OCI-LY1 (cell line): ENCODE measurements at regions not wholly inside any gene's neighbourhood (a gene's known extent, or its start where the extent isn't known, plus 50 kb on each side); places are given as distances from the start of the nearest gene placed in this dataset.

Source experiments
- H2AFZ ChIP-seq: fragments of 200-600 bp; sonication (generic), shearing (Covaris generic); 2 replicates; pipeline ENCODE4 v1.6.0; 2014; ENCODE audit warnings: antibody characterized with exemption, mild to moderate bottlenecking, low read length
- H3F3A ChIP-seq: fragments of 200-600 bp; sonication (generic), shearing (Covaris generic); 2 replicates; pipeline ENCODE4 v1.6.0; 2014; ENCODE audit warnings: mild to moderate bottlenecking, antibody characterized with exemption, low read length, moderate library complexity; ENCODE audit not compliant: insufficient read depth
- H3K27ac ChIP-seq: fragments of 200-600 bp; sonication (generic); 2 replicates; pipeline ENCODE4 v1.5.1; 2014; ENCODE audit warnings: low read length, mixed run types, mild to moderate bottlenecking, low read depth; ENCODE audit not compliant: poor library complexity, severe bottlenecking
- H3K27me3 ChIP-seq: fragments of 200-600 bp; sonication (generic); 2 replicates; pipeline ENCODE4 v1.6.0; 2014; ENCODE audit warnings: antibody characterized with exemption, mild to moderate bottlenecking, low read length, moderate library complexity; ENCODE audit not compliant: insufficient read depth
- H3K36me3 ChIP-seq: fragments of 200-600 bp; sonication (generic); 2 replicates; pipeline ENCODE4 v1.6.1; 2014; ENCODE audit warnings: mild to moderate bottlenecking, antibody characterized with exemption, low read length, moderate library complexity, mixed read lengths; ENCODE audit not compliant: insufficient read depth
- H3K4me1 ChIP-seq: fragments of 200-600 bp; sonication (generic); 2 replicates; pipeline ENCODE4 v1.5.1; 2014; ENCODE audit warnings: mild to moderate bottlenecking, low read length, moderate library complexity; ENCODE audit not compliant: insufficient read depth, severe bottlenecking
- H3K4me2 ChIP-seq: fragments of 200-600 bp; sonication (generic), shearing (Covaris generic); 2 replicates; pipeline ENCODE4 v1.6.1; 2014; ENCODE audit warnings: low read length
- H3K4me3 ChIP-seq: fragments of 200-600 bp; sonication (generic); 2 replicates; pipeline ENCODE4 v1.5.1; 2014; ENCODE audit warnings: low read length, low read depth, mild to moderate bottlenecking, mixed read lengths; ENCODE audit not compliant: poor library complexity, severe bottlenecking
- H3K79me2 ChIP-seq: fragments of 200-600 bp; shearing (Covaris generic); 2 replicates; pipeline ENCODE4 v1.6.1; 2016; ENCODE audit warnings: mixed run types, low read length, mixed read lengths; ENCODE audit not compliant: insufficient read depth
- H3K9ac ChIP-seq: fragments of 200-600 bp; sonication (generic), shearing (Covaris generic); 2 replicates; pipeline ENCODE4 v1.6.1; 2014; ENCODE audit warnings: mild to moderate bottlenecking, low read length, mixed read lengths
- H3K9me2 ChIP-seq: fragments of 200-600 bp; sonication (generic), shearing (Covaris generic); 2 replicates; pipeline ENCODE4 v1.6.1; 2014; ENCODE audit warnings: low read depth, mild to moderate bottlenecking, low read length, mixed read lengths
- H3K9me3 ChIP-seq: fragments of 200-600 bp; shearing (Covaris generic); 2 replicates; pipeline ENCODE4 v1.6.1; 2014; ENCODE audit warnings: low read length, mixed read lengths
- H4K20me1 ChIP-seq: fragments of 200-600 bp; sonication (generic), shearing (Covaris generic); 2 replicates; pipeline ENCODE4 v1.6.0; 2016; ENCODE audit warnings: mild to moderate bottlenecking, low read length; ENCODE audit not compliant: insufficient read depth
- EZH2 ChIP-seq: fragments of 200-600 bp; sonication (generic), shearing (Covaris generic); IDR thresholded peaks from 2 replicates; pipeline ENCODE4 v1.8.0; 2017; ENCODE audit warnings: borderline replicate concordance, mixed run types, mild to moderate bottlenecking, antibody characterized with exemption, low read length, moderate library complexity, mixed read lengths
- TF ChIP-seq, protein P1 (sequence below): fragments of 200-600 bp; sonication (generic), shearing (Covaris generic); IDR thresholded peaks from 2 replicates; pipeline ENCODE4 v1.5.1; 2017; ENCODE audit warnings: mild to moderate bottlenecking, antibody characterized with exemption, low read length, moderate library complexity, mixed read lengths

DNA sequence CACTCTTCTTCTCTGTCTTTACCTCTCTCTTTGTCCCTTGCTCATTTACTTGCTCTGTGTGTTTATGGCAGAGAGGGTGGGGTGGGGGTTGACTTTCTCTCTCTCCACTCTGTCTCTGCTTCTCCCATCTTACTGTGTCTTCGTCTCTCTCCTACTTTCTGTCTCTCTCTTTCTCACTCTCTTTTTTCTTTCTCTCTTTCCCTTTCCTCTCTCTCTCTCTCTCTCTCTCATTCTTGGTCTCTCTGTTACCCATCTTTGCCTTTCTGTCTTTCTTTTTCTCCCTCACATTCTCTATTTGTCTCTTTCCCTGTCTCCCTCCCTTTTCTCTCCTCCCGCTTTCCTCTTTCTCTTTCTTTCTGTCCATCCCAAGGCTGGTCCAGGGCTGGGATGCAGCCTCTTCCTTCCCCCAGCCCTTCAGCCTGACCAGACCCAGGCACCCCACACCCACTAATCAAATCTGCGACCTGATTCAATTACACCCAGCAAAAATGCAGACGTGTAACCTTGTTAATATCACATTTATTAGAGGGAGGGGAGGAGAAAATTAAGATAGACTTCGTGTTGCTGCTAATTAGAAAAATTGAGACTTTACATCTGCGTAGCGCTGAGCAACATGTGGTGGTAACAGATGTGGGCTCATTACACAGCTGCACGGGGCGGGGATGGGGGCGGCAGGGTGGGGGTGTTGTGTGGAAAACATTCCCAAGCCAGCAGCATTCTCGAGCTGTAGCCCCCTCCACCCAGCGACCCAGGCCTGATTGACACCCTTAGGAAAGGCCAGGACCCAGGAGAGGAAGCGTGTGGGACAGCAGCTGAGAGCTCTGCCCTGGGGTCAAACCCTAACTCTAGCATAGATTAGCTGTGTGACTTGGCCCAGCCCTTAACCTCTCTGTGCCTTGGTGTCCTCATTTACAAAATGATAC, 124.9 kb upstream of the MAFB start:
- no peaks in the 10 kb centered on the region for H3K36me3 ChIP-seq
- H2AFZ ChIP-seq: no peak overlapping the region
- H3K9ac ChIP-seq: no peak overlapping the region
- no peak overlapping the region for H3K4me3 ChIP-seq
- no peaks in the 10 kb centered on the region for H3K4me1 ChIP-seq
- H3K9me3 ChIP-seq: no peaks in the 10 kb centered on the region
- no peak overlapping the region for H3K27ac ChIP-seq
- TF ChIP-seq, protein P1, sequence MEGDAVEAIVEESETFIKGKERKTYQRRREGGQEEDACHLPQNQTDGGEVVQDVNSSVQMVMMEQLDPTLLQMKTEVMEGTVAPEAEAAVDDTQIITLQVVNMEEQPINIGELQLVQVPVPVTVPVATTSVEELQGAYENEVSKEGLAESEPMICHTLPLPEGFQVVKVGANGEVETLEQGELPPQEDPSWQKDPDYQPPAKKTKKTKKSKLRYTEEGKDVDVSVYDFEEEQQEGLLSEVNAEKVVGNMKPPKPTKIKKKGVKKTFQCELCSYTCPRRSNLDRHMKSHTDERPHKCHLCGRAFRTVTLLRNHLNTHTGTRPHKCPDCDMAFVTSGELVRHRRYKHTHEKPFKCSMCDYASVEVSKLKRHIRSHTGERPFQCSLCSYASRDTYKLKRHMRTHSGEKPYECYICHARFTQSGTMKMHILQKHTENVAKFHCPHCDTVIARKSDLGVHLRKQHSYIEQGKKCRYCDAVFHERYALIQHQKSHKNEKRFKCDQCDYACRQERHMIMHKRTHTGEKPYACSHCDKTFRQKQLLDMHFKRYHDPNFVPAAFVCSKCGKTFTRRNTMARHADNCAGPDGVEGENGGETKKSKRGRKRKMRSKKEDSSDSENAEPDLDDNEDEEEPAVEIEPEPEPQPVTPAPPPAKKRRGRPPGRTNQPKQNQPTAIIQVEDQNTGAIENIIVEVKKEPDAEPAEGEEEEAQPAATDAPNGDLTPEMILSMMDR: no peak
- TF ChIP-seq EZH2: no peak
- H3K27me3 ChIP-seq: peaks cover 10% of the 10 kb centered on the region; the same call in 1 of the 2 replicates
- no peaks in the 10 kb centered on the region for H3F3A ChIP-seq
- H3K9me2 ChIP-seq: no peaks in the 10 kb centered on the region
- H3K79me2 ChIP-seq: no peaks in the 10 kb centered on the region
- H4K20me1 ChIP-seq: no peaks in the 10 kb centered on the region
- no peak overlapping the region for H3K4me2 ChIP-seq

DNA sequence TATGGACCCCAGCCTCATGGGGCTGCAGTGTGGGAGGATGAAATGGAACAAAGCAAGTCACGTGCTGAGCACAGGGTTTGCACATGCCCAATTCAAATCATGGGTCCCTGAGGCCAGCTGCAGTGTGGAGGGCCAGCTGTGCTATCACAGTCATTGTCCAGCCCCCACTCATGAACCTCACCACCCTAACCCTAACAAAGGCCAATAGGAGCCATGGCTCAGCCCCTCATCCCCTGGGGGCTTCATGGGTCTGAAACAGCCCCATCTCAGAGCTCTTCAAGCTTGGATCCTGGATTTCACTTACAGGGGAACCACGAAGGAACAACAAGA, 125.6 kb upstream of the MAFB start:
- no peak overlapping the region for H3K27ac ChIP-seq
- no peak overlapping the region for H3K9ac ChIP-seq
- no peak overlapping the region for H3K4me2 ChIP-seq
- no peak overlapping the region for H3K4me3 ChIP-seq
- H2AFZ ChIP-seq: no peak overlapping the region
- no peaks in the 10 kb centered on the region for H3F3A ChIP-seq
- no peaks in the 10 kb centered on the region for H3K9me3 ChIP-seq
- no peaks in the 10 kb centered on the region for H3K9me2 ChIP-seq
- H3K36me3 ChIP-seq: no peaks in the 10 kb centered on the region
- H3K27me3 ChIP-seq: peaks cover 10% of the 10 kb centered on the region; the same call in 1 of the 2 replicates
- no peaks in the 10 kb centered on the region for H4K20me1 ChIP-seq
- H3K4me1 ChIP-seq: no peaks in the 10 kb centered on the region
- no peaks in the 10 kb centered on the region for H3K79me2 ChIP-seq
- TF ChIP-seq, protein P1: no peak
- no peak for TF ChIP-seq EZH2

DNA sequence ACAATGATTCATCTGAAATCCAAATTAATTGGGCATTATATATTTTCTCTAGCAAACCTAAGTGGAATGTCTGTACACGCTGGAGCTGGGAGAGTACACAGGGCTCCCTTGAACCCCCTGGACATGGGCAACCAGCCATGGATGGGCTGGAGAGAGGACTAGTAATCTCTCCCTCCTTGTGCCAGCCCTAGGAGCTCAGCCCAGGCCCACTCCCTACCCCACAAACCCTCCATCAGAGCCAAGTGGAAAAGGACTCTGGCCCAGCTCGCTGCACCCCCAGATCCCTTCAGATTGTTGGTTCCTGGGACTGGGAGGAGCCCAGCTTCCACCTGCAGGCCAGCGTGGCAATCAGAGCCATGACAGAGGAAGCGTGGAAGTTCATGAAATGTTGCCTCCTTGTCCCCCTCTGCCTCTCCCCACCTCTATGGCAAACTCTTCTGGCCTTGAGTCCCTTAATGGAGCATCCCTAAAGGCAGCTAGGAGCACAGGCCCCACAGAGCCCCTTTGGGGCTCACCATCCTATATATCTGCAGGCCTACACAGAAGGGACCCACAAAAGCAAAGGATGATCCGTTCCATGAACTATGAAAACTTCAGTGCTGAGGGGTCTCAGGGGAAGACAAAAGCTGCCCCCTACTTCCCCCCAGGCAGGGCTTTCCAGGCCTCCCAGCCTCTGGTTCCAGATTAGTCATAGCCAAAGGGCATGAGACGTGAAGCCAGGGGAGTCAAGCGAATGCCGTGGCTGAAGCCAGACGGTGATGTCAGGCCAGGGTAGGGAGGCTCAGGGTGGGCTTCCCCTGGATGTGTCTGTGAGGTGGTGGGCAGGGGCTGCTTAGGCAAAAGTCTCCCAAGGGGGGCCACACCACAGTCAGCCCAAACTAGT, 126.4 kb upstream of the MAFB start:
- TF ChIP-seq, protein P1: no peak
- TF ChIP-seq EZH2: no peak
- Histone ChIP-seq H3K4me3 (no peak overlapping the region), H3K27ac (no peak overlapping the region), H3K4me2 (no peak overlapping the region), H3K36me3 (no peaks in the 10 kb centered on the region), H3K9me3 (no peaks in the 10 kb centered on the region), H2AFZ (no peak overlapping the region), H3K4me1 (no peaks in the 10 kb centered on the region), H3K79me2 (no peaks in the 10 kb centered on the region), H3F3A (no peaks in the 10 kb centered on the region), H3K27me3 (peaks cover 10% of the 10 kb centered on the region; the same call in 1 of the 2 replicates), H4K20me1 (no peaks in the 10 kb centered on the region), H3K9ac (no peak overlapping the region), H3K9me2 (no peaks in the 10 kb centered on the region)
